Motor neuron (in vitro differentiated cells): ENCODE measurements at regions not wholly inside any gene's neighbourhood (a gene's known extent, or its start where the extent isn't known, plus 50 kb on each side); places are given as distances from the start of the nearest gene placed in this dataset.

Experiments used
- ATAC-seq, 8 experiments: fragments of 200-7000 bp; cut with Tn5 transposase; replicated peaks in 6 of 8; 2 replicates each; pipeline ENCODE4 v1.8.0; 2021; ENCODE audit warnings: mild to moderate bottlenecking in 8 of 8, moderate library complexity in 8 of 8
- H3K27ac ChIP-seq, 2 donors: fragments of 250-450 bp; sonication (Bioruptor Pico); 2 replicates each; pipeline ENCODE4 v1.9.0; 2021; ENCODE audit warnings: antibody characterized with exemption in 2 of 2, mild to moderate bottlenecking in 2 of 2, moderate library complexity in 1 of 2
- H3K4me1 ChIP-seq, 2 donors: fragments of 250-450 bp; sonication (Bioruptor Pico); replicated peaks in 1 of 2; 2 replicates each; pipeline ENCODE4 v1.6.1; 2021; ENCODE audit warnings: antibody characterized with exemption in 2 of 2, mild to moderate bottlenecking in 2 of 2, moderate library complexity in 1 of 2
- H3K4me3 ChIP-seq, 5 donors: fragments of 250-450 bp; sonication (Bioruptor Pico); 2 replicates each; pipeline ENCODE4 v1.9.0; 2021; ENCODE audit warnings: antibody characterized with exemption in 5 of 5, mild to moderate bottlenecking in 5 of 5, moderate library complexity in 4 of 5
- WGBS, 10 experiments: fragments of 450-650 bp; shearing (Covaris generic); methylation state at CpG; one replicate each; pipeline ENCODE4 v1.0.0; 2022; 5-methylcytosine and 5-hydroxymethylcytosine counted together
- in situ Hi-C, 9 experiments: fragments of 400-800 bp; cut with MboI; loops; one replicate each; pipeline ENCODE4 v1.15.0; 2021; ENCODE audit warnings: low sequenced_read_pairs in 9 of 9, low pct_unique_long_range_greater_than_20kb in 2 of 9; ENCODE audit not compliant: unreplicated experiment in 9 of 9

DNA sequence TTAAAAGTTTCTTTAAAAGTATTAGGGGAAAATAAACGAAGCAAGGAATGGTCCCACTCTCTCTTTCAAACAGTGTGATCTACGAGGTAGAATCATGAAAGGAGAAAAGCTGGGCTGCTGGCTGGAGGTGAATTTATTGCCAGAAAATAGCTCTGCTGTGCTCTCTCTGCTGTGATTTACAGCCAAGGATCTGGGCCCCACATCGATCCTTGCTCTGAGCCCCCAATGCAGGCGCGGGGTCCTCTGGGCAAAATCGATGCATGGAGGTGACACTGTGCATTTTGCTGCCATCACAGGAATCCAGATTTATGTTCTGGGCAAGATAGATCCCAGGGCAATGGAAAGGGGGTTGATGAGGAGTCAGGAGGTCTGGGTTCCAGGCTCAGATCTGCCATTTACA is 91.0 kb upstream of the GPR26 start:
- Histone ChIP-seq H3K4me3 (no peak overlapping the region), H3K27ac (no peak overlapping the region), H3K4me1 (peaks cover 0 to 2% of the 10 kb centered on the region in 2 donors)
- peak in 4 of 8 experiments; percentile 48 to 75 (median 64) for ATAC-seq
- in situ Hi-C loops, result loop anchor here in 5 of 9 experiments (5.0 to 25.0 kb wide), 2 partner anchors 392 to 812 kb away; no protein-coding TSS in a partner anchor
- whole genome bisulfite sequencing, 10 experiments, result 0 to 63% (median 33%) methylated on average over 1 to 6 of the region's 6 CpGs; no CpG with 5 or more reads in 3 of the 10 experiments

DNA sequence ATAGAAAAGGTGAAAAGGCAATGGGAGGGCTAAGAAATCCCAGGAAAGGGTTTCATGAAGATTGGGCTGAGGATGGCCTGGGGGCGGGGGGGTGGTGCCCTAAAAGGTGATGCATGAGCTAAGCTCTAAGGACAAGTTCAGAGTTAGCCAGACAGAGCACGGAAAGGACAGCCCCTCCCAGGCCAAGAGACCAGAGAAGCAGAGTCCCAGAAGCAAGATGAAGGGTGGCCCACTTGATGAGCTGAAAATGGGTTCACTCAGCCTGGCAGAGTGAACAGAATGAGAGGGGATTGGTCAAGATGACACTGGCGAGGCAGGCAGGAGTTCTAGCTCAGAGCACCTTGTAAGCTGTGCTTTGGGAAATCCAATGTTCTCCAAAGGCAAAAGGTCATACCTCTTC is 89.4 kb upstream of the GPR26 start:
- H3K4me3 ChIP-seq, result no peak overlapping the region
- in situ Hi-C loops, result loop anchor here in 5 of 9 experiments (5.0 to 25.0 kb wide), 2 partner anchors 391 to 811 kb away; no protein-coding TSS in a partner anchor
- 60 to 67% (median 60%) methylated on average over 1 of the region's 3 CpGs; no CpG with 5 or more reads in 7 of the 10 experiments for WGBS, 10 experiments
- H3K4me1 ChIP-seq, result peaks cover 0 to 2% of the 10 kb centered on the region in 2 donors
- ATAC-seq, result no peak
- no peak overlapping the region for H3K27ac ChIP-seq

- no peak for ATAC-seq
- H3K27ac ChIP-seq, result no peak overlapping the region
- in situ Hi-C loops, result loop anchor here in 5 of 9 experiments (5.0 to 25.0 kb wide), 2 partner anchors 389 to 809 kb away; no protein-coding TSS in a partner anchor
- peaks cover 0 to 2% of the 10 kb centered on the region in 2 donors for H3K4me1 ChIP-seq
- WGBS, 10 experiments, result 0 to 63% (median 41%) methylated on average over 1 to 3 of the region's 4 CpGs; no CpG with 5 or more reads in 2 of the 10 experiments
- H3K4me3 ChIP-seq, result no peak overlapping the region
These were observed 88.2 kb upstream of the GPR26 start for GRCh38 chr10:123577921-123578461.

- WGBS, 10 experiments, result 20 to 85% (median 66%) methylated on average over 1 to 5 of the region's 6 CpGs; no CpG with 5 or more reads in 4 of the 10 experiments
- Histone ChIP-seq H3K4me1 (peaks cover 0 to 2% of the 10 kb centered on the region in 2 donors), H3K27ac (no peak overlapping the region), H3K4me3 (no peak overlapping the region)
- in situ Hi-C loops, result loop anchor here in 5 of 9 experiments (5.0 to 25.0 kb wide), 2 partner anchors 389 to 809 kb away; no protein-coding TSS in a partner anchor
- no peak for ATAC-seq
These were observed 87.4 kb upstream of the GPR26 start for GRCh38 chr10:123578721-123579120.

GRCh38 chr10:123579675-123580074 is 86.5 kb upstream of the GPR26 start:
- Histone ChIP-seq H3K4me3 (no peak overlapping the region), H3K4me1 (peaks cover 0 to 2% of the 10 kb centered on the region in 2 donors), H3K27ac (no peak overlapping the region)
- ATAC-seq, result no peak
- in situ Hi-C loops, result loop anchor here (5.0 to 25.0 kb wide), 3 partner anchors 385 to 808 kb away; no protein-coding TSS in a partner anchor
- WGBS, 10 experiments, result 0 to 55% (median 16%) methylated on average over 1 to 5 of the region's 5 CpGs; no CpG with 5 or more reads in 2 of the 10 experiments

- WGBS, 10 experiments, result 0 to 83% (median 40%) methylated on average over 1 of the region's 4 CpGs; no CpG with 5 or more reads in 4 of the 10 experiments
- Histone ChIP-seq H3K4me1 (no peaks in the 10 kb centered on the region), H3K27ac (no peak overlapping the region), H3K4me3 (no peak overlapping the region)
- no peak for ATAC-seq
- in situ Hi-C loops, result loop anchor here (5.0 to 25.0 kb wide), 3 partner anchors 384 to 807 kb away; no protein-coding TSS in a partner anchor
These were observed 85.7 kb upstream of the GPR26 start for GRCh38 chr10:123580426-123580825.

- ATAC-seq, result no peak
- Histone ChIP-seq H3K27ac (no peak overlapping the region), H3K4me1 (no peaks in the 10 kb centered on the region), H3K4me3 (no peak overlapping the region)
- in situ Hi-C loops, result loop anchor here (5.0 to 25.0 kb wide), 3 partner anchors 383 to 806 kb away; no protein-coding TSS in a partner anchor
- 20 to 85% methylated on average over 3 to 4 of the region's 9 CpGs; no CpG with 5 or more reads in 8 of the 10 experiments for WGBS, 10 experiments
These were observed 84.5 kb upstream of the GPR26 start for GRCh38 chr10:123581656-123582055.

GRCh38 chr10:123582084-123582989 is 83.8 kb upstream of the GPR26 start:
- 0 to 100% (median 10%) methylated on average over 1 to 6 of the region's 6 CpGs; no CpG with 5 or more reads in 2 of the 10 experiments for WGBS, 10 experiments
- Histone ChIP-seq H3K4me1 (no peaks in the 10 kb centered on the region), H3K27ac (no peak overlapping the region), H3K4me3 (no peak overlapping the region)
- peak; percentile 57 to 85 (median 76) for ATAC-seq
- in situ Hi-C loops, result loop anchor here (5.0 to 25.0 kb wide), 3 partner anchors 382 to 805 kb away; no protein-coding TSS in a partner anchor

- no peak overlapping the region for H3K27ac ChIP-seq
- H3K4me1 ChIP-seq, result no peaks in the 10 kb centered on the region
- in situ Hi-C loops, result loop anchor here (5.0 to 25.0 kb wide), 3 partner anchors 381 to 803 kb away; no protein-coding TSS in a partner anchor
- no peak overlapping the region for H3K4me3 ChIP-seq
- 0 to 20% (median 10%) methylated on average over 1 to 17 of the region's 24 CpGs; no CpG with 5 or more reads in 1 of the 10 experiments for WGBS, 10 experiments
- peak; percentile 69 to 91 (median 80) for ATAC-seq
These were observed 82.3 kb upstream of the GPR26 start for GRCh38 chr10:123583639-123584418.

- no peak overlapping the region for H3K4me3 ChIP-seq
- H3K27ac ChIP-seq, result no peak overlapping the region
- H3K4me1 ChIP-seq, result no peaks in the 10 kb centered on the region
- 55 to 82% (median 74%) methylated on average over 3 to 6 of the region's 12 CpGs; no CpG with 5 or more reads in 7 of the 10 experiments for WGBS, 10 experiments
- ATAC-seq, result no peak
- in situ Hi-C loops, result loop anchor here (5.0 to 25.0 kb wide), 3 partner anchors 380 to 803 kb away; no protein-coding TSS in a partner anchor
These were observed 81.8 kb upstream of the GPR26 start for GRCh38 chr10:123584419-123584775.

DNA sequence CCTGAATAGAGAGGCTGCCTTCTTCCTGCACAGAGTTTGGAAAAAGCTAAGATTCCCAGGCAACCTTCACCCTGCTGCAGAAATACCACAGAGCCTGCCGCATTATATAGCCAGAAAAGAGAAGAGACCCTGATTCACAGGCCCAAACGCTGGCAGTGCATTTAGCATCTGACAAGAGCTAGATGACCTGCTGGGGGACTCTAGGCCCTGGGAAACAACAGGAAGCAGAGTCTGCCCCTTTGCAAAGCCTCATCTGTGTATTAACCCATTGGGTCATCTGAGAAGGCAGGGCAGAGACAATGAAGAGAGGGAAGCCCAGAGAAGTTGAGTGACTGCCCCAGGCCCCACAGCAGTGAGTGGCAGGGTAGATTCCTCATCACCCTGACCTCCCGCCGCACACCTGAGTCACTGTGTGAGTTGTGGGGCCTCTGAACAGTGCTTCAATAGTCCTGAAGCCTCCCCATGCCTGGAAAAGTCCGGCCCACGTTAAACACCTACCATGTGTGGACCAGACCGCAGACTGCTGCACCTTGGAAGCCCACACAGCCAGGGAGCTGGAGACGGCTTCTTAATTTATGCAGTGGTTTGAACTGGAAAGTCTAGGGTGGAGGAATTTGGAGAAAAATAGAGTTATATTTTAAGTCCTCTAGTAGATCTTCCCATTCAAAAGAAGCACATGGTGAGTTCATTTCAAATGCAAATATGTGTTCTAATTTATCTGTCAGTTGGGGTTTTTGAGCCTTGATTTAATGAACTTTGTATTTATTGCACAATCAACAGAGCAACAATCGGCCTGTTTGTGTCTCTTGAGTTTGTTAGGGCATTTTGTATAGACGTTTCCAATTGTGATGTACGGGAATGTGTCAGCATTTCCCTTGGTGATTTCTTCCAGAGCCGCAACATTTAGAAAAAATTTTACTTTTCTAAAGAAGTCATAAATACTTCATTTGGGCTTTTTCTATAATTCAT is 80.4 kb upstream of the GPR26 start:
- in situ Hi-C loops, result loop anchor here in 7 of 9 experiments (10.0 to 25.0 kb wide), 2 partner anchors 379 to 802 kb away; no protein-coding TSS in a partner anchor
- Histone ChIP-seq H3K4me1 (no peaks in the 10 kb centered on the region), H3K27ac (no peak overlapping the region), H3K4me3 (no peak overlapping the region)
- peak in 1 of 8 experiments; percentile 25 for ATAC-seq
- WGBS, 10 experiments, result 30 to 100% (median 51%) methylated on average over 1 to 8 of the region's 12 CpGs
